ENCODE measurements at regions not wholly inside any gene's neighbourhood (a gene's known extent, or its start where the extent isn't known, plus 50 kb on each side); places are given as distances from the start of the nearest gene placed in this dataset.

GRCh38 chr2:67462738-67463496, 65.8 kb downstream of the ETAA1 start:
- DNase-seq = no peak

DNA sequence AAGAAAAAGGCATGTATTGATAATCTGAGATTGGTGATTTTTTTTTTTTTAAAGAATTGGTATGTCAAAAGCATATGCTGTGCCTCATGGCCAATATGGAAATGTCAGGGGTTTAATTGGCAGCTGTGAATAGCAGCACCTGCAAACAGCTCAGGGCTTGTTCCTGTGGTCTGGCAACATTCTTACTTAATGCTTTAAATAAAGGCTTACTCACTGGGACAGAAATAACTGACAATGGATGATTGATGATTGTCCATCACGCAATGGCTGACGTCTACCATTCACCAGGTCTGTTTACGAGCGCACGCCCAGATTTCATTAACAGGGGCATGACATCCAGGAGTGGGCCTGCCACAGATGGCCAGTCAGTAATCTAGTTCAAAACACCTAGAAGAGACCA, 66.7 kb downstream of the ETAA1 start:
- no peak for DNase-seq

GRCh38 chr2:67465623-67466022, 68.5 kb downstream of the ETAA1 start:
- no peak for DNase-seq

DNA sequence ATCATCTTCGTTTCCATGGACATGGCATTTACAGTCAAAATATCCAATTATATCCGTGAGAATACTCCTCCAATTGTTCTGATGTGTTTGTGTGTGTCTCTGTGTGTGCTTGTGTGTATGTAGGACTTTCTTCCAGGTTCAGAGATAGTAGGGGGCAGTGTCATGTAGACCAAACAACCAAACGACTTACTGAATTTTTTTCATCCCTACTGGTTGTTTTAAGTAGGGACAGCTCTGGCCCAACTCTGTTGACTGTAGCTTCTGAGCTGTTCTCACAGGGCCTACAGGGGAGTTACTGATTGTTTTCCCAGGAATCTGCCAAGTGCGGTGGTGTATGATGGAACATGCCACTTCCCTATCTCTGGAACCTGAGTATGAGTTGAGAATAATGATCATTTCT, 69.6 kb downstream of the ETAA1 start:
- no peak for DNase-seq

DNA sequence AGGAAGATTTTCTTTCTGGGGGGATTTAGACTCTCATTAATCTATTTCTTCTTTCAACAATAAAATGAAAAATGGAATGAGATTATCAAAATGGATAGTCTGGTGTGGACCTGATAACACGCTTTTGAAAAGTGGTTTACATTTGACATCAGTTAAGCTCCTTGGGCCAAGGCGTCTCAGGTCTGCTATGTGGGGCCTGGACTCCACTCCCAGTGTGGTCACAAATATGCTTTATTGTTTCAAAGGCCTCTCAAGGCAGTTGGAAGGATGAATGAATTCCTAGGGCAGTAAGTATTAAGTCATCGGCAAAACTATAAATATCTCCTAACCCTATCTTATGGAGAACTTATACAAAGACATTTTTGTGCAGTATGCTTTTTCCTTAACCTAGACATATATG, 74.5 kb downstream of the ETAA1 start:
- DNase-seq = no peak

DNA sequence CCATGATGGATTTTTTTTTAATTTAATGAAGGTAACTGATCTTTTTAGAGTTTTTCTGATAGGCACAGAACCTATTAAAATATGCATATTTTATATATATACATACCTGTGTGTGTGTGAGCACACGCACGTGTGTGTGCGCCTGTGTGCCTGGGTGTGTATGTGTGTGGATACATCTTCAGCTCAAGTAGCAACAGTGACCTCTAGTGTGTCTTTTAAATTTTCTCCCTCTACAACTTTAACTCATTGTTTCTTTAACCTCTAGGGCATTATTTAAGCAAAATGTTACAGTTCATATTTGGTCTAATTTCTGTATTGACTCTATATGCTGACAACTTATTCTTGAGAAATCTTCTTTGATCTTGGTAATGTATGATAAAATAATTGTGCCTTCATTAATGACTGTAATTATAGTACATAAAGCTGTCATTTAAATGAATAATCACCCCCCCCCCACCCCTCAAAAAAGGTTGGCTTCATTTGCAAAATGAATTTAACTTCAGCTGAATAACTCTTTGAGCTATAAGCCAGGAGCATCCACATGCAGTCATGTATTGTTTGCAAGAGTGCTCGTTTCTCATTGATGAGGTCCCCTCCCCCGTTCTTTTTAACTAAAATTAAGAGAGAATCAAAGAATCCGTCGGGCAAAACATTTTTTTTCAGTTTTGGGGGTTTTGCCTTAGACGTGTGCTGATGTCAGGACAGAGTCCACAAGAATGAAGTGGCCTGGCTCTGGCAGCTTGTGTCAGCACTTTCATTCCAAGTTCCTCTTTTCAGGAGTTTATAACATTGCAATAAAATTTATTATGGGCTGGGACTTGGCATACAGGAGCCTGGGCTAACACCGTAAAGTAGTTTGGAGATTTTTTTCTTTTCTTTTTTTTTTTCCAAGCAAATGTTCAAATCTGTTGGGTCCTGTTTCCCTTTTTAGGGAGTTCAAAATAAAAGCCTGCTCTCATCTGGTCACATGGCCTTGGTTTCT, 80.0 kb downstream of the ETAA1 start:
- DNase-seq = peak; percentile 1 to 33 (median 20)

DNA sequence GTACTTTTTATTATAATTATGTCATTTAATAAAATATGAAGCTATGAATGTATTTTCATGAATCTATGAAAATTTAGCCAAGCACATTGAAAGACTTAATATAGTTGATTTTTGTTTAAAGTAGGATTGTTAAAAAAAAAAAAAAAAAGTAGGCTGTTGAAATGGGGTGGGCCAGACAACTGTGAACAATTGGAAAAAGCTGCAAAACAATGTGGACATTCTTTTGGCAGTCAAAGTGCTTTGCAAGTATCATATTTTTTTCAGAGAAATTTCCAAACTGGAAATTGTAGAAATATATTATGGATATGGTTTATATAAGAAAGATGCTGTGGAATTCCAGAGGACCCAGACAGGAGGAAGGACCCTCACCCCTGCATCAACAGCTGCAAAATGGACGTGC, 82.1 kb downstream of the ETAA1 start:
- no peak for DNase-seq

DNA sequence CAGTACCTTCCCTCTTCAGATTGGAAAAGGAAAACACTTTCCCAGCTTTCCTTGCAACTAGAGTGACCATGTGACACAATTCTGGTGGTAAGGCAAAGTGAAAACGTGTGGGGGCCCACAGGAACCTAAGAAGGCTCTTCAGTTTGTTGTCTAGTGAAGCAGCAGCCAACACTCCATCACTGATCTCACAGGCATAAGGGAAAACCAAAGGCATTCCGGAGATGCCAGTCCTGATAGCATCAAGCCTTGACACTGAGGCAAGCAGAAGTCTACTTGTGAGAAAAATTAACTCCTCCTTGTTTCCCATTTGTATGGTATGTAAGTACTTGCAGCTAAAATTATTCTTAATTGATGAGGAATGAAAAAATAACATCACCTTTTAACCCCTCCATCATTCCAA, 88.3 kb downstream of the ETAA1 start:
- no peak for DNase-seq

GRCh38 chr2:67486041-67486796, 89.1 kb downstream of the ETAA1 start:
- DNase-seq = no peak

DNA sequence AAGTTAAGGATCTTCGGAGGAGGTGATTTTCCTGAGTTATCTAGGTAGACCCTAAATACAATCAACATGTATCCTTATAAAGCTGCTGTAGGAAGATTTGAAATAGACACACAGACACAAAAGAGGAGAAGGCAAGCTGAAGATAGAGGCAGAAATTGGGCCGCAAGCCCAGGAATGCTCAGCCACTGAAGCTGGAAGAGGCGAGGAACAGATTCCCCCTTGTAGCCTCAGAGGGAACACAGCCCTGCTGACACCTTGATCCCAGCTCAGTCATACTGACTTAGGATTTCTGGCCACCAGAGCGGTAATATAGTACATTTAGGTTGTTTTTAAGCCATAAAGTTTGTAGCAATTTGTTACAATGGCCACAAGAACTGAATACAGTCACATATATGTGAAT, 90.9 kb downstream of the ETAA1 start:
- DNase-seq = no peak

DNA sequence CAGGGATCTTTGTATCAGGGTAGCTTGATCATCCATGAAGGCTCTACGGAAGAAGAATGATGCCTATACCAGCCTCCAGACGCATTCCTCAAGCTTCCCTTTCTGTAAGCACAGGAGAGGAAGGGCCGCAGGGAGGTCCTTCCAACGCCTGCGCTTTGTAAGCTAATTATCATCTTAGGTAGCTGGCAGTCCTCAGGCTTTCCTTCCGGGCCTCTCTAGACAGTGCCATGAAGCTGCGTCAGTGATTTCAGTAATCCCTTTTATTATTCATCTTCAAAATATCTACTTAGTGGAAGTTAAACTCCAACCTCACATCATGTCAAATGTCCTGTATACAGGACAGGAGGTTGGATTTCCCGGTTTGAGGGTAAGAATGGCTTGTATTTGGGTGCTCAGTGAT, 92.3 kb downstream of the ETAA1 start:
- no peak for DNase-seq

- DNase-seq = no peak
These were observed 101.8 kb downstream of the ETAA1 start for GRCh38 chr2:67498931-67499330.

DNA sequence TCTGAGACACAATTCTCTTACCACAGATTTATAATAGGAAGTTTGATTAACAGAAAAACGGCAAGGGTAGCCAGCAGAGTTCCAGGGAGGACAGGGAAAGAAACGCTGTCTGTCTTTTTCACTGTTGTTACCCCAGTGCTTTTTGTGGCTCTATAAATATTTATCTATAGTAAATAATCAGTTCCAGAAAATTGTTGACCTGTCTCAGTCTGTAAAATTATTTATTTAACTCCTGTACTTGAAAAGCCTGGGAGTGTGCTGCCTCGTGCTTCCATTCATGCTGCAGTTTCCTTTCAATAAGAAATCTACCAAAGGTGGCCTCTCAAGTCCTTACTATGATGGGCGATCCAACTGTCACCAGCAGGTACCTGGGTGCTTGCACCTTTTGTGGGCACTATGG, 102.9 kb downstream of the ETAA1 start:
- DNase-seq = no peak

- no peak for DNase-seq
These were observed 103.4 kb downstream of the ETAA1 start for GRCh38 chr2:67500541-67500940.

- no peak for DNase-seq
These were observed 105.4 kb downstream of the ETAA1 start for GRCh38 chr2:67502346-67503065.

- no peak for DNase-seq
These were observed 106.1 kb downstream of the ETAA1 start for GRCh38 chr2:67503066-67503795.

- DNase-seq = no peak
These were observed 113.6 kb downstream of the ETAA1 start for GRCh38 chr2:67510745-67511144.

DNA sequence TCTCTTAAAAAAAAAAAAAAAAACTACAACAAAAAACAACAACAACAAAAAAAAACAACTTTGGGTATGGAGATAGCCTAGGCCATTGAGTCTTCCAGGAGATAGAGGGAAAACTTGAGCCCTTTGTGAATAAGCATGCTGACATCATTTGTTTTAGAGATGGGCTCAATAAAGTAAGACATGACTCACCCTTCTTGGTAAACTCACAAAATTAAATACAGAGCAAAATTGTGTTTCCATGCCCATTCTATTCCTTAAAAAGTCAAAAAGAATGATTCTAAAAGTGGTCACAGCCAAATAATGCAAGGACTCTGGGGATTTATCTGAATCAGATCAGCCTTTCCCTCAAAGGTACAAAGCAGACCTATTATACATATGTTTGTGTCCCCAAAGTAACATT, 117.4 kb downstream of the ETAA1 start:
- DNase-seq = no peak

GRCh38 chr2:67515056-67515455, 117.9 kb downstream of the ETAA1 start:
- DNase-seq = no peak

DNA sequence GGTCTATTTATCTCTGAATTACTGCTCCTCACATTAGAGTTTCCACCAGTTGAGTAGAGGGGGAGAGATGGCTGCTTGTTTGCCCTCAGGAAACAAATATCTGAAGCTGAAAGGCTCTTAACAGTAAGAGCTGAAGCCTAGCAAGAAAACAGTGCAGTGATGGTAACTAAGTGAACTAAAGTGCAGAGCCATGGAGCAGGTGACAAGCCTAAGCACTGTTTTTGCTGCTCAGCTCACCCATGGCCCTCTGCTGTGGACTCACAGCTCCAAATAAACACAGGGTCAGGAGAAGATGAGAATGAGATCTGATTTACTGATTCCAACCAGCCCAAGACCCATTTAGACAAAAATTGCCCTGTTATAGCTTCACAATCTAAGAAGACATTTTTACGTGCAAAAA, 118.4 kb downstream of the ETAA1 start:
- DNase-seq = no peak

GRCh38 chr2:67516362-67516761, 119.2 kb downstream of the ETAA1 start:
- DNase-seq = no peak

Measured in suppressor macrophage (primary cell).